HG02884 (cell line): ENCODE measurements at regions not wholly inside any gene's neighbourhood (a gene's known extent, or its start where the extent isn't known, plus 50 kb on each side); places are given as distances from the start of the nearest gene placed in this dataset.

Experiments used
- ATAC-seq: cut with Tn5 transposase; IDR thresholded peaks from one replicate; pipeline ENCODE4 v1.9.1; 2021; ENCODE audit warnings: mild to moderate bottlenecking, moderate library complexity; ENCODE audit not compliant: unreplicated experiment

DNA sequence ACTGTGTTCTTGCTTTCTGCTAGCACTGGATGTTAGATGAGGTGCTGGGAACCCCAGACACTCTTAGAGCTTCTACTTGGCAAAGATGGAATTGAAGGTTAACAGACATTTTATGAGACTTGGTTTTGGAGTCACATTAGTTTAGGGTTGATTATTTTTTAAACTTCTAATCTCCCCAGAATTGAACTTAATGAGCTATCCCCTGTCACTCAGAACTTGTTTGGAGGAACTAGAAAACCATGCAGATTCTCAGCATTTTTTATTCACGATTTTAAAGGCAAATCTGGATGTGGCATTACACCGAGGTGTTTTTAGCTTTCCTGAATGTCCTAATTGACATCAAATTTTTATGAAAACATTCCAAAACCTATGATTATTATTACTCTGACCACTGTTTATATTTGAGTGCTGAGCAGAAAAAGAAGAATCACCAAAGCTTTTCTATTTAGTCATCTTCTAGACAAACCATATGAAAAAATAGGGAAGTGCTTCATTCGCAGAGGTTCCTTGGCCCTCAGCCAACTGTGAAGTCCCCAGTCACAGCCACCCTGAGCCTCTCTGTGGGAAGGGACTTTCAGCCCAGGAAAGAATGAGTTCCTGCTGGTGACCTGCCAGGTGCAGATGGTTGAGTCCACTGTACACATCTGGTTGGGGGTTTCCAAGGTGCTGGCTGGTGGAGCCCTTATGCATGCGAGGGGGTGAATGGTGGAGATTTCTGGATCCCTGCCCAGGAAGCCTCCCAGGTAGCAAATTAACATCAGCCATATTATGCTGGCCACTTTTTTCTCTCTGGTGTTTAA, 196.0 kb upstream of the TOPAZ1 start:
- ATAC-seq: peak; percentile 91

DNA sequence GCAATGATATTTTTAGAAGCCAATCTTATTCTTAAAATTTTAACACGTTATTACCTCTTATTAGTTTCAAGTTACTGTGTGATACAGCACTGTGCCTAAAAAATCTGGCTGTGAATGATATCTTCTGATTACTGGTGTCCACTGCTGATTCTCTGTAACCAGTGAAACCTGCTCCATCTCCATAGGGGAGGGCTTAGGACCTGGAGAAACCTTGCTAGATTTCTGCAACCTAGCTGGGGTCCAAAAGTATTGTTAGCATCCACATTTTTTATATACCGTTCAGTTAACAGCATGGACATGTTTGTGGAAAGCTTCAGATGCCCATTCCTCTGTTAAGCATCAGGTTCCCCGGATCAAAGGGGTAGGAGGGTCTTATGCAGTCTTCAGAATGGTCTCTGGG, 193.9 kb upstream of the TOPAZ1 start:
- no peak for ATAC-seq

DNA sequence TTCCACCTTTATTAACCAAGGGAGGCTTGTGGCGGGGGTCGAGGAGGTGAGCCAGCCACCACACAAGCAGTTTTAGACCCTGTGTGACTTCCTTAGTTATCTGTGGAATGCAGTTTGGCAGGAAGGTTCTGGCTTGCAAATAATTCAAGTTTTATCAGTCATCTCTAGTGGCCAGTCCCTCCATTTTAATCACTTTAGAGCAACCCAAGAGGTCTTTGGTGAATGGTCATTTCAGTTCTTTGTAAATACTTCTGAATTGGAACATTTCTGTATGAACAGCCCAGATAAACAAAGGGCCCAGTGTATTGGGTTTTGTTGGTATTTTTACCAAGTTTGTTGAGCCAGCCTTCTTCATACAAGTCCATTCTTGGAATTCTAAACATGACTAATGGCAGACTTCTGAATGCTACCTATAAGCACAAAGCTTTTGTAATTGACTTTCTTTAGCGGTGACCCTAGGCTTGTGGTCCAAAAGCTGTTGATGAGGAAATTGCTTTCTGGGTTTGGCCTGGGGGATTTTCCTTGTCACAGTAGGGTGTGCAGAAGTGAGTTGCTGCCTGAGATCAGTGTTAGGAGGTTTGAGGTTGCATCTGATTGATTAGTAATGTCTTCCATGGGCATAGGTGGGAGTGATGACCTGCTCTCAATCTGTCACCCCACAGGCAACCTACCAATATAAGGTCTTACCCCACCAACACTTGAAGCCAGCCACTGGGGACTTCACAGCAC, 193.3 kb upstream of the TOPAZ1 start:
- ATAC-seq: no peak

DNA sequence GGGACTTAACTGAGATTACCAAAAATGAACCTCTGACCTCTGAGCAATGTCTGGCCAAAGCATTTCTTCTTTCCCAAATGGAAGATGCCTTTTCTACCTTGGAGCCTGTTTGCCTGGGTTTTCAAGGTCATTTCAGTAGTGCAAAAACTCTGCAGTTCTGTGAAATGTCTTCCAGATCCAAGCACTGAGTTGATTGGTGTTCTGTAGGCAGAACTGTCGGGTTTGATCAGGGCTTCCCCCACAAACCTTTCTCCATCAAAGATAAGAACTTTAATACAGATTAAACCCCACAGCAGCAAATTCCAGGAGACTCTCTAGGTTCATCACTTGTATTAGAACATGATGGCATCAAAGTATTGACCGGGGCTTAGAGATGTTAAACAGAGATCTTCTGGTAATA, 192.7 kb upstream of the TOPAZ1 start:
- no peak for ATAC-seq

DNA sequence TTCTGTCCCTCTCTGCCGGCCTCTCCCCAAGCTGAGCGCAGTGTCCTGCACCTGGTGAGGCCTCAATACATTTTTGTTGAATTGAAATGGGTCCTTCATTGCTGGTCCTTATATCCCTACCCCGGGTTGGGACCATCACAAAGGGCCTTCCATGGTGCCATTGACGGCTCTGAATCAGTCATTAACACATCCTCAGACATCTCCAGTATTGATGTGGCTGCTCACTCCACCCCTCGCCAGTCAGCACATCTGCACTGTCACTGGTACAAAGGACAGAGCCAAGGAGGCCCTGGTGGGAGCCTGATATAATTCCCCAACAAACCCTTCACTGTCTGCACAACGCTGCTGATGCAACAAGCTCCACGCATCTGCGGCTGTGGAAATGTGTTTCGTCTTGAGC, 191.6 kb upstream of the TOPAZ1 start:
- no peak for ATAC-seq

DNA sequence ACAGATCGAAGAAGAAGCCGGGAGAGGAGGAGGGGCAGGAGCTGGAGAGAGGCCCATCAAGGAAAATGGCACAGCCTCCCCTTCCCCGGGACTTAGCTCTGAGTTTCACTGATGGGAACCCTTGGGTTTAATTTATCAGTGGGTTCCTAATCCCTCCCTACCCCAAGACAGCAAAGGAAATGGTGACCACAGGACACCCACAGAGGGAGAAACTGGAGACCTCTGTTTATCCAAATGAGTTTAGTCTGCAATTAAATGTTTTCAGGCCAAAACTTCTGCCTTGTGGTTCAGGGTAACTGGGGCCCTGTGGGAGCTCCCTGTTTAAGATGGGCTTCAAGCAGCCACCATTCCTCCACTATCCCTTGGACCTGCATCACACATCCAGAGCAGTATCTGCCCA, 190.8 kb upstream of the TOPAZ1 start:
- ATAC-seq: no peak

DNA sequence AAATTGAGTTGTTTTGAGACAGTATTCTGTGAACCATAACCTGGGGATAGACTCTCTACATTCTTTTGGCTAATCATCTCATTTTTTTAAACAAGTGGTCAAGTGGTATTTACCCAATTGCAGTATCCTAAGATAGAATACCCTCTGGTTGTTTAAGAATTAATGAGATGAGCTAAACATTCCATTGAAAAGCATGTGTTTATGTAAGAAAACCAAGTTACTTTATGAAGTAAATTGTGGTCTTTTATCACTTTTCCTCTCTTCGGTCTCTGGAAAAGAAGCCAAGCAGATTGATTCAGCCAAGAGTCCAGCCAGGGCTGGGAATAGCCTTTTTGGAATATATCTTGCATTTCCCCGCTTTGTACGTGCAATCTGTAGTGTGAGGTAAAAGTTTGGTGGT, 185.7 kb upstream of the TOPAZ1 start:
- ATAC-seq: no peak

DNA sequence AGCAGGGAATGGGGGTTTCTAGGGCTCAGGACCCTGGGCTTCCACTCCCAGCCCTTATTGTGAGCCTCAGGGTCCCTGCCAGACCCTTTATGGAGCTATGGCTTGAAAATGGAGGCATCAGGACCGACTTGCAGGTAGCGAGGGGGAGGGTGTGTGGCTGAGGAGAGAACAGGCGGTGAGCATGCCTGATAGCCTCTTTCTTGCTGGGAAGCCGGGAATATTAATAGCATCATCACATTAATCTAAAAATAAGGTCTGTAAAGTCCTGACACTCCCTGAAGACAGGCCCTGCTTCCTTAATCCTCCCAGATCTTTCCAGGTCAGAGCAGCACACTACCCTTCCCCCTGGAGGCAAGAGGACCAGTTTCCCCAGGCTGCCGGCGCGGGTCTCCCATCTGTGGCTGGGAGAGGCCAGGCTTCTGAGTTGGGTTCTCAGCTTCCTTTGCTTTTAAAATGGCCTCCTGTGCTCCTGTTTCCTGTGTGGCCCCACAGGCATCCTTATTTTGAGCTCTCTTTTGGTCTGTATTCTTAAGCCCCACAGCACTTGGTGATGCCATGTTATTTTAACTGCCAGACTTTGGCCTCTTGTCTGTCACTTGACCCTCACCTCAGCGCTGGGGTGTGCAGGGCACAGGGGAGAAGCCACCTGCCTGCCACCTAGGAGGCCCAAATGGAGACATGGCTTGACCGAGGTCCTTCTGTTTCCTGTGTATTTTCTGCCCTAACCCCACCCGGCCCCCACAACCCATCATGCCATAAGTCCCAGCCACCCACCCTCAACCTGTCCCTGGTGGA, 185.0 kb upstream of the TOPAZ1 start:
- ATAC-seq: no peak

DNA sequence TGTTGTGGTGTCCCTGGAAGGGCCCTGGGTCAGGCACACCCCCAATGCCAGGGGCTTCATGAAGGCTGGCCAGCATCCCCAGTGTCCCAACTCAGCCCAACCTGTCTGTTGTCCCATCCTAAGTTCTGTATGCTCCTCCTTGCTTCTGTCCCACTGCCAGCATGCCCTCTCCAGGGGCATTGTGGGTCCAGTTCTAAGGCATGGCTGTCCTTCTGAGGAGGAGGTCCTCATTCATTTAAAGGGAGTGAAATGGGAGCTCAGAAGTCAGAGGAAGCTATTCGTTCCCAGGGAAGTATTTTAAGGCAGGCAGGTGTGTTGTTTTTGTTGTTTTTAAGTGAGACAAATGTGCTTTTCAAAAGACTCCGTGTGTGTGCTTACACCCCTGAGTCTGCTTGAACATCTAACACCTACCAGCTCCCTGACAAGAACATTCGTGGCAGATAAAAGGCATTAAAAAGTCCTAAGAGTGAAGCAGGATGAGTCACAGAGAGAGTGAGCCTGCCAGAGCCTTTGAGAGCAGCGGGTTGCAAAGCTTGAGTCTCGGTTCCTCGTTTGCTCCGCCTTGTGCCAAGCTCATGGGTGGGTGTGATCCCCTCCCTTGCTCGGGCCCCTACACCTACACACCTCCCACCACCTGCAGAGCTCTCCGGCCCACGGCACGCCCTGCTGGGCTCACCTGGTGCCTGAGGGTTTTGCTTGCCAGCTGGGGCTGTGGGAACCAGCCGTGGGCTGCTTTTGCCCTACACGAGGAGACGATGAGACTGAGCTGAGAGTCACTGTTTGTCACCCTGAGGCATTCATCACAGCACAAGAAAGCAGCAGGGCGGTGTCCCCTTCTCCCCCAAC, 183.4 kb upstream of the TOPAZ1 start:
- peak; percentile 94 for ATAC-seq

DNA sequence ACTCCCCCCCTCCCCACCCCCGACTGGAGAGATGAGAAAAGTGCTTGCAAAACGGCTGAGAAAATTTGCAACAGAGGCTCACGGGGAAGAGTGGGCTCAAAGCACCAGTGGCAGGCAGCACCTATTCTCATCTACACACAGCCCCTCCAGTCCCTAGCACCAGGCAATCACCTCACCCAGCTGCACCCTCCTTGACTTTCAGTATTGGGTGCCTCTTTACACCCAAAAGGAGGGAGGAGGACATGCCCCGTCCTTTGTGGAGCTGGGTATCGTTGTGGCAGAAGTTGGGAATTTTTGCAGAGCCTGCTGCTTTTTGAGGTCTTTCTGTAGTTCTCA, 182.8 kb upstream of the TOPAZ1 start:
- peak; percentile 4 for ATAC-seq

DNA sequence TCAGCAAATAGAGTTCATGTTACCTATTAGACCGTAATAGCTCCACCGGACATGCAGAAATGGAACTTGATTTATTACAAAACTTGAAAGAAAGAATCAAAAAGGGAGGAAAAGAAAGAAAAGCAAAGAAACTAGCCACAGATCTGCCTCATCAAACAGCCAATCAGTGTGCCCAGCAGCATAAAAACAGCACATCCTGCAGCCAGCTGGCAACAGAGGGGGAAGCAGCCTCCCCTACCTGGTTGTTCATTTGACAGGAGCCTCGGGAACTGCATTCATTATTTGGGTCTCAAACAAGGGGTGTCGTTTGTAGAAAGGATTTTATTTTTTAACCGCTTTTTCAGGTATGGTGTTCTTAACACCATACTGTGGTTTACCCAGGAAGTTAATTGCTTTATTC, 181.5 kb upstream of the TOPAZ1 start:
- ATAC-seq: no peak

DNA sequence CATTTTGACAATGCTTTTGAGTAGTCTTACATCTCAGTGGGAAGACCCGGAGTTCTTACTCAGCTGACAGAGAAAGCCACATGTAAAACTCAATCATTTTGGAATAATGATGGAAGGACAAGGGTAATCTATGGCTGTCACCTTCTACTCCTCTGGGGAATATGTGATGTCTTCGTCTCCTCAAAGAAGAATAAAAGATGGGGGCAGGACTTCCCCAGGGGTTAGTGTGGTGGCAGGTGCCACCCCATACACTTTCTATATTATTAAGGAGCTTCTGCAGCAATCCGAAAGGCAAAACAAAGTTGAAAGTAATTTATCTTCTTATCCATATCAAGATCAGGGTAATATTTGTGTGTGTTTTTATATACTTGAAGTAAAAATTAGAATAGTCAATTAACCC, 180.4 kb upstream of the TOPAZ1 start:
- ATAC-seq: no peak

DNA sequence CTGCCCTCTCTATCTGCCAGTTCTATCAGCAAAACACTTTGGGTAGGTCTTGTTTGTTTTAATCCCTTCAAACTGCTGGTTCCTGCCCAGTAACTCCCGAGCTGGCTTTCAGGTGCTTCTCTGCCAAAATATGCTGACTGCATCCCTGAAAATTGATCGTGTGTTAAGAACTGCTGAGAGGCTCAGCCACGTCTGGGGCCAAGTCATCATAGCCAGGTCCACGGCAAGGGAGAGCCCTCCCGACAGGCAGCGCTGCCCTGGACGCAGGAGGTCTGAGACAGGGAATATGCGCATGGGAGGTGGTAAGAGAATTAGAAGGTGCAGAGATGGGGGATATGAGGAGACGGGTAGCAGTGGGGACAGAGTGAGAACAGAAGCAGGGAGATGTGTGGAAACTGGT, 179.7 kb upstream of the TOPAZ1 start:
- ATAC-seq: no peak

DNA sequence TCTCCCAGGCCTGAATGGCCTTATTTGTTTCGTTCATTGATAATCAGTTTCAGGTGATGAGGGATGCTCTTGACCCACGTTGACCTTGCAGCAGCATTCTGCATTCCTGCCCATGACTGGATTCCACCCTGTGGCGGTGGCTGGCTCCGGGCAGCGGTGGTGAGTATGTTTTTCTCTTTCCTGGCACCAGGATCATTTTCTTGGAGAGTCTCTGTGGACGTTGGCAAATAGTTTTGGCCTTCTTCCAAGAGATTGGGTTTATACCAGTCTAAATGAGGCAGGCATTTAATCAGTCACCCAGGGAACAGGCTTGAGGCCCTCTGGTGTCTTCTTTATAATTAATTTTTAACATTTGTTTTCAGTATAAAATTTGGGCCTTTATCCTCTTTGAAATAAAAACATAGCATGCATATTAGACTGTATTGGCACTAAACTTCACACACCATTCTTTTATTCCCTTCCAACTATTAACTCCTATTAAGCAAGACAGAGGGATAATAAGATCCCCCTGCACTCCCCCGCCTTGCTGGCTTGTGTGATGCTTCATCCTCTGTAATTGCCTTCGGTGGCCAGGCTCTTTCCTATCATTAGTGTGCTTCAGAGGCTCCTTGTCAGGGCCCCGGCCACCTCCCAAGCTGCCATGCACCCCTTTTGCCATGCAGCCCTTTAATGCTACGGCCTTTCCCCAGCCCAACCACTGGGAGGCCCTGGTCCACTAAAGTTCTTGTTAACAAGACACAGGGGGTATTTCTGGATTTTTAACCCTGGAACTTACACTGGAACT, 176.2 kb upstream of the TOPAZ1 start:
- ATAC-seq: no peak

DNA sequence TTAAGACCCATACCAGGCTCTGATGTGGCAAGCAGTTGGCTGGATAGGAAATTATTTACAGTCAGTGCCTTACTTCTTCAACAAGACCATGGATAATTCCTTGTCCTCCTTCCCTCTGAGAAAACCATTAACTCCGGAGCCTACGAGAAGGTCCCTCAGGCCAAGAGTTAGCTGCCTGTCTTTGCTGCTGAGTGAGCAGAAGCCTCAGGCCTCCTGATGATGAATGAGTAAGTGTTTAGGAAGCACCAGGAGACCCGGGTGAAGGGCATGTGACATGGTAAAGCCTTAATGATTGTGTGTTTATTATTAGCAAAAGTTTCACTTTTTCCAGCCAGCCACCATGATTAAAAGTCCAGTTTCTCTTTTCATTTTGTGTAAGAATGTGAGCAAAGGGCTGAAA, 174.9 kb upstream of the TOPAZ1 start:
- ATAC-seq: no peak

DNA sequence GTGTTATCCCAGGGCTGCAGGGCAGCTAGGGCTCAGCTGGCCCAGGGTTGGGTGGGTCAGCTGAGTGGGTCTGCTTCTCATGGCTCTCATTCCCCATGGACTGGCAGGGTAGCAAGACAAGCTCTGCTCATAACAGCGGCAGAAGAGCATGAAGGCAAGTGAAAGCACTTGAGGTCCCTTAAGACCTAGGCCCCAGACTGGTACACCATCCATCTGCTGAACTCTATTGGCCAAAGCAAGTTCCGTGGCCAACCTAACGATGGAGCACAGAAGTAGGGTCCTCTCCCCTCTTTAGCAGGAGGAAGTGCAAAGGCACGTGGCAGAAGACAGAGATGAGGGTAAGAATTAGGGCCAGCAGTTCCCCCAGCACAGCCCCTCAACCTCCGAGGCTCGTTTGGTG, 174.3 kb upstream of the TOPAZ1 start:
- no peak for ATAC-seq

DNA sequence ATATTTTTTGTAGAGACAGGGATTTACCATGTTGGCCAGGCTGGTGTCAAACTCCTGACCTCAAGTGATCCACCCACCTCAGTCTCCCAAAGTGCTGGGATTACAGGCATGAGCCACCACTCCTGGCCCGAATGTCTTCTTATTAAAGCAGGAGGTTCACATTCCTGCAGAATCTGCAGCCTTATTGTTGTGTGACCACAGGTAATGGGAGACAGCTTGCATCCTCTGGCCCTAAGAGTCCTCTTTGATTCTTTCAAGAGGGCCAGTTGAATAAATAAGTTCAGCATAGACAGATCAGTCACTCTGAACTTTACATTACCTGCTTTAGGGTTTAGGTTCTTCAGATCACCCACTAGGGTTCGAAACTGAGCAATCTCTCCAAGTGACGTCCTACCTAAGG, 172.9 kb upstream of the TOPAZ1 start:
- ATAC-seq: no peak

DNA sequence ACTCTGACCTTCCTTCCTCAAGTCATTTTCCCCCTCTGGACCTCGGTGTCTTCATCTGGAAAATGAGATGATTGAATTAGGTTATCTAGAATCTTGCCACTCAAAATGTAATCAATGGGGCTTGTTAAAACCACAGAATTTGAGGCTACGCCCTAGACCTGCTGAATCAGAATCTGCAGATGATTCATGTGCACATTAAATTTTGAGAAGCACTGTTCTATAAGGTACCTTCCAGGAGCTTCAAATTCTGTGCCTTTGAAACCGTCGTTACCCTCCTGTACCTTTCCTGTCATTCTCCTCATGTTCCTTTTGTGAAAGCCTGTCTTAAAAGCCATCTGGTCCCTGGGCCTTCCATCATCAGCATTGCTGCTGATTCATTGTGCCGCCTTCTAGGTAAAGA, 172.4 kb upstream of the TOPAZ1 start:
- no peak for ATAC-seq

DNA sequence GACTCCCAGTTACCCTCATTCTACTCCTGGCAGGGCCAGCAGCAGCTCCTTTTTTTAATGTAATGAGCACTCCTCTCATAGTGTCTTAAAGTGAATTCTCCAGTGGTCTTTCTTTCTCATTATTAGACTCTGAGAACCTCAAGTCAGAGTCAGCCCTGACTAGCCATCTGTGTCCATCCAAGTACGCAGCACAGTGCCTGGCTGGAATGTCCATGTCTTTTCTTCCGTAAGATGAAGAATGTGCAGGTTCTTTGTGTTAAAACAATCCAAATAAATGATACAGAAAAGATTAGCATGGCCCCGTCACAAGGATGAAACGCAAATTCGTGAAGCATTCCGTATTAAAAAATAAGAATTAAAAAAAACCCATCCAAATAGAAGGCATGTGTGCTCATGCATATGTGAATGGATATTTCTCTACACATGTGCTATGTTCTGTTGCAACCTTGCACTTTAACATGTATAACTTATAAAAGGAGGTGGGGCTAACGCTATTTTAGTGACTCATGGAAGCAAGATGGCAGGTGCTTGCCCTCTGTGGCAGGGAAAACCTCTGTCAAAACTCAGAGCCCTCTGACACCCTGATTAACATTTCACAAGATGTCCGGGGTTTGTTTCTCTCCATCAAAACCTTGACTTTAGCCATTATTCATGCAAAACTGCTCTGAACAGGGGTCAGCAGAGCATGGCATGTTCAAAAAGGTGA, 170.7 kb upstream of the TOPAZ1 start:
- no peak for ATAC-seq
